ENCODE measurements at regions not wholly inside any gene's neighbourhood (a gene's known extent, or its start where the extent isn't known, plus 50 kb on each side); places are given as distances from the start of the nearest gene placed in this dataset.
"Not testable (repeated sequence)": the region's sequence is repeated elsewhere in the genome, so short reads cannot be mapped to it uniquely, and the experiment has no call there.

DNA sequence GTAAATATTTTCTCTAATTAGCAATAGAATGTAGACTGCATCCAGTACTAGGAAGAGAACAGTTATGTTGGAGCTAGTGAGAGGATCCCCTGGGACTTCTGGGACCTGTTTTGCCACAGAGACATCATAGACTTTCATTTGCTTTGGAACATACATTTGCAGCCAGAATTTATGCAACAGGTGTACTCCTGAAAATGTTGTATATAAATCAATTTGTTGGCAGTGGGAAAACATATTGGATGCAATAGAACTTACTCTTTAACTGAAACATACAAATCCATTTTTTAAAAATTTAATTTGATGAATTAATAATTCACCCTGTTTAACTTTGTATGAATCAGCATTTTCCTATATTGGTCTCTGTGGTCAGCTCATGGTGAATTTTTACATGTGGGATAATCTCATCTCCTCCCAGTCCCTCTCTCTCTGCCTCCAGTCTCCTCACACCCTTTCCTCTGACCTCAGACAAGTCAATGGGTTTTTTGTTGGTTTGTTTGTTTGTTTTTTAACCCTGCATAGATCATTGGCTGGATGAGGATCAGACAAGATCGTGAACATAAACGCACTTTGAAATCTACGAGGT lies 263.0 kb downstream of the LPIN1 start:
- H3K9me3 ChIP-seq (ENCODE audit: control insufficient read depth in 2 of 2, insufficient read depth in 1 of 2, low read depth in 1 of 2, low read length in 1 of 2), result no peaks in the 10 kb centered on the region
- no peak for FAIRE-seq
- no peak for DNase-seq
- H3K27me3 ChIP-seq (ENCODE audit: control insufficient read depth in 3 of 3, insufficient read depth in 3 of 3, low read length in 3 of 3), result no peaks in the 10 kb centered on the region
- no peak overlapping the region for H3K4me3 ChIP-seq (ENCODE audit: low read depth in 1 of 3, low read length in 3 of 3)
- H3K27ac ChIP-seq (ENCODE audit: low read depth in 1 of 3, low read length in 2 of 3), result no peak overlapping the region
- no peaks in the 10 kb centered on the region for H3K36me3 ChIP-seq (ENCODE audit: control insufficient read depth in 3 of 3, insufficient read depth in 2 of 3, low read depth in 1 of 3, low read length in 3 of 3)
- peaks cover 0 to 2% (median 0%) of the 10 kb centered on the region in 3 donors for H3K4me1 ChIP-seq (ENCODE audit: control insufficient read depth in 3 of 3, insufficient read depth in 2 of 3, low read depth in 1 of 3, low read length in 2 of 3)
- WGBS, 3 donors, result 56 to 74% (median 61%) methylated on average over 3 of the region's 3 CpGs

DNA sequence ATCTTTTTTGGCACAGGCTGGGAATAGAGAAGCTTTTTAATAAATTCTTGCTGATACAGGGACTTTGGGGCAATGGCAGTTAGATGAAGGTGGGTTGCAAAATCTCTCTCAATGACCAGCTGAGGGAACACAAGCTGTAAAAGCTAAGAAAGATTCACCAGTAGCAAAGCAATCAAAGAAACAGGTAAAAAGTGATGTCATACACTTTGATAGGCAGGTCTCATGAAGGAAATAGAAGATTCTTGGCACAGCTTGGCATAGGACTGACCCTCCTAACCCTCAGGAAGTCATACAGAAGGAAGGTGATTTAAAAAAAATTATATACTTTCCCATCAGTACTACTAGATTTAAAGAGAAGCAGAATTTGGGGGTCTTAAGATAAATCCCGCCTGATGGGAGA lies 263.6 kb downstream of the LPIN1 start:
- Histone ChIP-seq H3K27me3 (ENCODE audit: control insufficient read depth in 3 of 3, insufficient read depth in 3 of 3, low read length in 3 of 3) (no peaks in the 10 kb centered on the region), H3K36me3 (ENCODE audit: control insufficient read depth in 3 of 3, insufficient read depth in 2 of 3, low read depth in 1 of 3, low read length in 3 of 3) (no peaks in the 10 kb centered on the region), H3K27ac (ENCODE audit: low read depth in 1 of 3, low read length in 2 of 3) (no peak overlapping the region), H3K4me1 (ENCODE audit: control insufficient read depth in 3 of 3, insufficient read depth in 2 of 3, low read depth in 1 of 3, low read length in 2 of 3) (peaks cover 0 to 2% (median 0%) of the 10 kb centered on the region in 3 donors), H3K4me3 (ENCODE audit: low read depth in 1 of 3, low read length in 3 of 3) (no peak overlapping the region), H3K9me3 (ENCODE audit: control insufficient read depth in 2 of 2, insufficient read depth in 1 of 2, low read depth in 1 of 2, low read length in 1 of 2) (no peaks in the 10 kb centered on the region)
- FAIRE-seq (no peak), DNase-seq (no peak)
- 88 to 96% (median 92%) methylated on average over 1 of the region's 1 CpG for WGBS, 3 donors

DNA sequence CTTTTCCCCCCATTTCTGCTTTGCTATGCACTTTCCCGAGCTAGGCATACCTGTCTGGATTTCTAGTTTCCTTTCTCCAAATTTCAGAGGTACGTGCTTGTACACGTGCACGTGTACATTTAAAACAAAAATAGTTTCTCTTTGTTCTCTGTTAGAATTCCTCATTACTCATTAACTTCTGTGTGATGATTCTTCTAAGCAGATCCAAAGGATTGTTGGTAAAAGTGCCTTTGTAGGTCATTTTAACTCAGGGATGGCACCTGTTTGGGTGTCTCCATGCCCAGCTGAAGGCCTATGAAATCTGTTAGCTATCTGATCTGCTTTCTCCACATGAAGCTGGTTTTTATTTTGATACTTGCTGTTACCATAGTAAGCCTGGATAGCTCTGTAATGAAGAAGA lies 264.3 kb downstream of the LPIN1 start:
- Histone ChIP-seq H3K27ac (ENCODE audit: low read depth in 1 of 3, low read length in 2 of 3) (no peak overlapping the region), H3K27me3 (ENCODE audit: control insufficient read depth in 3 of 3, insufficient read depth in 3 of 3, low read length in 3 of 3) (no peaks in the 10 kb centered on the region), H3K4me3 (ENCODE audit: low read depth in 1 of 3, low read length in 3 of 3) (no peak overlapping the region), H3K36me3 (ENCODE audit: control insufficient read depth in 3 of 3, insufficient read depth in 2 of 3, low read depth in 1 of 3, low read length in 3 of 3) (no peaks in the 10 kb centered on the region), H3K4me1 (ENCODE audit: control insufficient read depth in 3 of 3, insufficient read depth in 2 of 3, low read depth in 1 of 3, low read length in 2 of 3) (peaks cover 0 to 2% (median 0%) of the 10 kb centered on the region in 3 donors), H3K9me3 (ENCODE audit: control insufficient read depth in 2 of 2, insufficient read depth in 1 of 2, low read depth in 1 of 2, low read length in 1 of 2) (no peaks in the 10 kb centered on the region)
- FAIRE-seq (no peak), DNase-seq (no peak)
- WGBS, 3 donors, result 16 to 71% (median 19%) methylated on average over 4 of the region's 4 CpGs

DNA sequence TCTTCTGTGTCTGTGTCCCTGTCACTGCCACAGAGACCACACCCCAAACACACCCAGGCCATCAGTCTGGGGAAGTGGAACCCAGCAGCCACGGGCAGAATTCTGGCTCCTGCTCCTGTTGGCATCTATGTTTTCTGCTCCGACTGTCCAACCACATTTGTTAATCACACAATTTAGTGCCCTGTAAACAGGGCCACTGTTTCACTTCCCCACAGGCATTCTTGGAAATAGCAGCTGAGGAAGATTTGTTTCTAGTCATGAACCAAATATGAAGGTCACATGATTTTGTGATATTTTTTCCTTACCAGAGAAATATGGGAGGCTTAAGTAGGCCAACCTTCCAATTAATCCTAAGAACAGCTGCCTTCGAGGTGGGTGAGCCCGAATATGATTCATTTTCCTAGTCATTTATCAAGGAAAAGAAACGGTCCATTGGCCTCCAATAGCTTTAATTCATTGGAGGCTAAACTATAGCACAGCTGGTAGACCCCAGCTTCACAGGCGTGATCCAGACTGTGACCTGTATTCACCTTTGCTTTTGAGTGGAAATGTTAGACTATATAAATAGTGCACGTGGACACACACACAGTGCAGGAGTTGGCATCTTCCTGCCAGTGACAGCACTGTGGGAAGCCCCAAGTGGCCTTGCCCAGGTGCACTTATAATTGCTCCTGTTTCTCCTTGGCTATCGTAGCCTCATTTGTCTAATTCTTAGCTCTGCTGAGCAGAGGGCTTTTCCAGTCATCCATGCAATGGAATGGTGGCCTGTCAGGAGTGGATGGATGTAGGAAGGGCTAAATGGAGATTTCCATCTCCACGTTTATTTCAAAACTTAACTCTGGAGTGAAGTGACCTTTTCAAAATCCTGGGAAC lies 267.9 kb downstream of the LPIN1 start:
- no peaks in the 10 kb centered on the region for H3K9me3 ChIP-seq (ENCODE audit: control insufficient read depth in 2 of 2, insufficient read depth in 1 of 2, low read depth in 1 of 2, low read length in 1 of 2)
- no peaks in the 10 kb centered on the region for H3K27me3 ChIP-seq (ENCODE audit: control insufficient read depth in 3 of 3, insufficient read depth in 3 of 3, low read length in 3 of 3)
- 72 to 82% (median 73%) methylated on average over 9 of the region's 9 CpGs for WGBS, 3 donors
- no peak overlapping the region for H3K4me3 ChIP-seq (ENCODE audit: low read depth in 1 of 3, low read length in 3 of 3)
- no peaks in the 10 kb centered on the region for H3K36me3 ChIP-seq (ENCODE audit: control insufficient read depth in 3 of 3, insufficient read depth in 2 of 3, low read depth in 1 of 3, low read length in 3 of 3)
- no peaks in the 10 kb centered on the region for H3K4me1 ChIP-seq (ENCODE audit: control insufficient read depth in 3 of 3, insufficient read depth in 2 of 3, low read depth in 1 of 3, low read length in 2 of 3)
- DNase-seq (no peak), FAIRE-seq (no peak)
- H3K27ac ChIP-seq (ENCODE audit: low read depth in 1 of 3, low read length in 2 of 3), result no peak overlapping the region

DNA sequence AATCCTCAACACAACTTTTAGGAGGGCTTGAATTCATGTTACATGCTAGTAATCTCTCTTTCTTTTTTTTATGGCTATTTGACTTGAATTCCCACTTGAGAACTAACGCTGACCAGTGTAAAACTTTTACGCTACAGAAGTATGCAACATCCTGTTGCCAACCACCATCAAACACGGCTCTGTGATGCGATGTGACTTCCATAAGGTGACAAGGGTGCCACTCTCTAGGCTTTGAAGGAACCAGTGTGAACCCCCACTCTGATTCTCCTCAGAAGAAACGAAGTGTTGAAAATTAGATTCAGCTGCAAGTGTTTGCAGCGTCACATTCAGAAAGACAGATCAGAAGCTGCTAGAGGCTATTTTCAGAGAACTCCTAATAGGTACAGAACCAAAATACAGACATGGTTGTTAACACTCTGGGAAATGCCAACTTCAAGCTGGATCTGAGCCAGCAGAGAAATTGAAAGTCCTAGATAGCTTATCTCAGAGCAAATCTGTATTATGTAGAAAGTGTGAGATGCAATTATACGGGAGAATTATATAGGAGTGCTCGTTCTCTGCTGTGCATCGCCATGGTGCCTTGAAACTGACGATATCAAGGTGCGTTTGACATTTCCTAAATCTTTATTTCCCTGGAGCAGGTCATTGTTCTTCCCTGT lies 271.2 kb downstream of the LPIN1 start:
- Histone ChIP-seq H3K4me3 (ENCODE audit: low read depth in 1 of 3, low read length in 3 of 3) (no peak overlapping the region), H3K9me3 (ENCODE audit: control insufficient read depth in 2 of 2, insufficient read depth in 1 of 2, low read depth in 1 of 2, low read length in 1 of 2) (peaks cover 0 to 14% of the 10 kb centered on the region in 2 donors), H3K4me1 (ENCODE audit: control insufficient read depth in 3 of 3, insufficient read depth in 2 of 3, low read depth in 1 of 3, low read length in 2 of 3) (no peaks in the 10 kb centered on the region), H3K27ac (ENCODE audit: low read depth in 1 of 3, low read length in 2 of 3) (no peak overlapping the region), H3K36me3 (ENCODE audit: control insufficient read depth in 3 of 3, insufficient read depth in 2 of 3, low read depth in 1 of 3, low read length in 3 of 3) (no peaks in the 10 kb centered on the region), H3K27me3 (ENCODE audit: control insufficient read depth in 3 of 3, insufficient read depth in 3 of 3, low read length in 3 of 3) (no peaks in the 10 kb centered on the region)
- no peak for FAIRE-seq
- WGBS, 3 donors, result 66 to 76% (median 75%) methylated on average over 11 of the region's 11 CpGs
- no peak for DNase-seq

DNA sequence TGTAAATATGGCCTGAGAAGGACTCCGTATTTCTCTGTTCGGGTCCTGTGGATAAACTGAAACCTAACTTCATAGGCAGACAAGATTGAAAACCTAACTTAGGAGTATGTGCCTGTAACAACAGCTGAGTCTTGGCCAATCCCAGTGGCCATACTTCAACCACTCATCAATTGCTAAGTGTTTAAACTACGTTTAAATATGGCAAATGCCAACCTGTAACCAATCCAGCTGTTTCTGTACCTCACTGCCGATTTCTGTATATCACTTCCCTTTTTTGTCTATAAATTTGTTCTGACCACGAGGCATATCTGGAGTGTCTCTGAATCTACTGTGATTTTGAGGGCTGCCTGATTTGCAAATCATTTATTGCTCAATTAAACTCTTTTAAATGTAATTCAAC lies 272.3 kb downstream of the LPIN1 start:
- not testable (repeated sequence) for FAIRE-seq; H3K27me3 ChIP-seq (ENCODE audit: control insufficient read depth in 3 of 3, insufficient read depth in 3 of 3, low read length in 3 of 3); DNase-seq; H3K4me1 ChIP-seq (ENCODE audit: control insufficient read depth in 3 of 3, insufficient read depth in 2 of 3, low read depth in 1 of 3, low read length in 2 of 3); H3K36me3 ChIP-seq (ENCODE audit: control insufficient read depth in 3 of 3, insufficient read depth in 2 of 3, low read depth in 1 of 3, low read length in 3 of 3); H3K27ac ChIP-seq (ENCODE audit: low read depth in 1 of 3, low read length in 2 of 3); H3K4me3 ChIP-seq (ENCODE audit: low read depth in 1 of 3, low read length in 3 of 3)
- H3K9me3 ChIP-seq (ENCODE audit: control insufficient read depth in 2 of 2, insufficient read depth in 1 of 2, low read depth in 1 of 2, low read length in 1 of 2), result peaks cover 0 to 14% of the 10 kb centered on the region in 2 donors
- WGBS, 3 donors, result 72 to 78% (median 76%) methylated on average over 5 of the region's 5 CpGs

DNA sequence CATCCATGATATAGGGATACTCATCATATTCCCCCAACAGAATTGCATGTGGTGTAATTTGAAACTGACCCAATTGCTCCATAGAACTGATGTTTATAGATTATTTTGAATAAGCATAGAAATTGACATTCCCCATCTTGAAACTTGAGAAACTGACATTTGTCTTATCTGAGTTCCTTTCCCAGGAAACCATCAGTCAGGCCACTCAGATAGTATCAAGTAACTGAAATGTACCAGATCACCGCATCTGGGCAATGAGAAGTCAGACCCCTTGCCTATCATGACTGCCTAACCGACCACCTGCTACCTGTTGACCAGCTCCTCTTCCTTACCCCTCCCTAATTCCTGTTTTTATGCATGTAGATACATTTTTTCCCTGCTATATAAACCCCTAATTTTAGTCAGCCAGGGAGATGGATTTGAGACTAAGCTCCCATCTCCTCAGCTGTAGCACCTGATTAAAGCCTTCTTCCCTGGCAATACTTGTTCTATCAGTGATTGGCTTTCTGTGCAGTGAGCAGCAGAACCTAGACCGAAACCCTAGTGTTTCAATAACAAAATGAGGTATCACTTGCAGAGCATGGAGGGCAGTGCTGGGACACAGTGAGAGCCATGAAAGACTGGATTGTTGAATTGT lies 274.5 kb downstream of the LPIN1 start:
- Histone ChIP-seq H3K27me3 (ENCODE audit: control insufficient read depth in 3 of 3, insufficient read depth in 3 of 3, low read length in 3 of 3) (no peaks in the 10 kb centered on the region), H3K36me3 (ENCODE audit: control insufficient read depth in 3 of 3, insufficient read depth in 2 of 3, low read depth in 1 of 3, low read length in 3 of 3) (no peaks in the 10 kb centered on the region), H3K4me1 (ENCODE audit: control insufficient read depth in 3 of 3, insufficient read depth in 2 of 3, low read depth in 1 of 3, low read length in 2 of 3) (no peaks in the 10 kb centered on the region), H3K27ac (ENCODE audit: low read depth in 1 of 3, low read length in 2 of 3) (no peak overlapping the region), H3K9me3 (ENCODE audit: control insufficient read depth in 2 of 2, insufficient read depth in 1 of 2, low read depth in 1 of 2, low read length in 1 of 2) (peaks cover 0 to 14% of the 10 kb centered on the region in 2 donors), H3K4me3 (ENCODE audit: low read depth in 1 of 3, low read length in 3 of 3) (no peak overlapping the region)
- WGBS, 3 donors, result 83 to 96% (median 89%) methylated on average over 3 of the region's 3 CpGs
- FAIRE-seq, result no peak
- no peak for DNase-seq

DNA sequence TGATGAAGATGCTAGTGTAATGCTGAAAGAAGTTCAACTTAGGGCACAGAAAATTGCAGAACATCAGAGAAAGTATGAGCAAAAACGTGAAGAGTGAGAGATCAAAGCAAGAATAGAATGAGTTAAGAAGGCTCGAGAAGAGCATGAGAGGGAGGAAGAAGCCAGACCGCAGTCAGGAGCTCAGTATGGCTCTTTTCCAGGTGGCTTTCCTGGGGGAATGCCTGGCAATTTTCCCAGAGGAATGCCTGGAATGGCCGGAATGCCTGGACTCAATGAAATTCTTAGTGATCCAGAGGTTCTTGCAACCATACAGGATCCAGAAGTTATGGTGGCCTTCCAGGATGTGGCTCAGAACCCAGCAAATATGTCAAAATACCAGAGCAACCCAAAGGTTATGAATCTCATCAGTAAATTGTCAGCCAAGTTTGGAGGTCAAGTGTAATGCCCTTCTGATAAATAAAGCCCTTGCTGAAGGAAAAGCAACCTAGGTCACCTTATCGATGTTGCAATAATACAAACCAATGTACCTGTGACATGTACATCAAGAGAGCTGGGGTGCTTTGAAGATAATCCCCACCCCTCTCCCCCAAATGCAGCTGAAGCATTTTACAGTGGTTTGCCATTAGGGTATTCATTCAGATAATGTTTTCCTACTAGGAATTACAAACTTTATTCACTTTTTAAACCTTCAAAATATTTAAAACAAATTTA lies 277.9 kb downstream of the LPIN1 start:
- H3K27ac ChIP-seq (ENCODE audit: low read depth in 1 of 3, low read length in 2 of 3); DNase-seq; H3K27me3 ChIP-seq (ENCODE audit: control insufficient read depth in 3 of 3, insufficient read depth in 3 of 3, low read length in 3 of 3); H3K4me1 ChIP-seq (ENCODE audit: control insufficient read depth in 3 of 3, insufficient read depth in 2 of 3, low read depth in 1 of 3, low read length in 2 of 3); H3K36me3 ChIP-seq (ENCODE audit: control insufficient read depth in 3 of 3, insufficient read depth in 2 of 3, low read depth in 1 of 3, low read length in 3 of 3); H3K4me3 ChIP-seq (ENCODE audit: low read depth in 1 of 3, low read length in 3 of 3); FAIRE-seq: not testable (repeated sequence)
- WGBS, 3 donors, result 43 to 56% (median 45%) methylated on average over 5 of the region's 5 CpGs
- H3K9me3 ChIP-seq (ENCODE audit: control insufficient read depth in 2 of 2, insufficient read depth in 1 of 2, low read depth in 1 of 2, low read length in 1 of 2), result peaks cover 0 to 14% of the 10 kb centered on the region in 2 donors
